GM18873 (cell line): ENCODE measurements at regions not wholly inside any gene's neighbourhood (a gene's known extent, or its start where the extent isn't known, plus 50 kb on each side); places are given as distances from the start of the nearest gene placed in this dataset.
"Not testable (repeated sequence)": the region's sequence is repeated elsewhere in the genome, so short reads cannot be mapped to it uniquely, and the experiment has no call there.

Experiments used
- ATAC-seq: cut with Tn5 transposase; IDR thresholded peaks from one replicate; pipeline ENCODE4 v1.9.1; 2021; ENCODE audit warnings: mild to moderate bottlenecking, moderate library complexity, moderate number of reproducible peaks; ENCODE audit not compliant: unreplicated experiment, low FRiP score

DNA sequence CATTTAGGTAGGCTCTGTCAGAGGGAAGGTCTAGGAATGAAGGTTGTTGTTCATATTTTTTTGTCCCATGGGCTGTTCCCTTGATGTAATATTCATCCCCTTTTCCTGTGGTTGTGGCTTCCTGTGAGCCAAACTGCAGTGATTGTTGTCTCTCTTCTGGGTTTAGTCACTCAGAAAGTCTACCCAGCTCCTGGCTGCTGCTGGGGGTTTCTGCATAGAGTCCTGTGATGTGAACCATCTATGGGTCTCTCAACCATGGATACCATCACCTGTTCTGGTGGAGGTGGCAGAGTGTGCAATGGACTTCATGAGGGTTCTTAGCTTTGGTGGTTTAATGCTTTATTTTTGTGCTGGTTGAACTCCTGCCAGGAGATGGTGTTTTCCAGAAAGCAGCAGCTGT lies 122.8 kb downstream of the ZC4H2 start:
- no peak for ATAC-seq

DNA sequence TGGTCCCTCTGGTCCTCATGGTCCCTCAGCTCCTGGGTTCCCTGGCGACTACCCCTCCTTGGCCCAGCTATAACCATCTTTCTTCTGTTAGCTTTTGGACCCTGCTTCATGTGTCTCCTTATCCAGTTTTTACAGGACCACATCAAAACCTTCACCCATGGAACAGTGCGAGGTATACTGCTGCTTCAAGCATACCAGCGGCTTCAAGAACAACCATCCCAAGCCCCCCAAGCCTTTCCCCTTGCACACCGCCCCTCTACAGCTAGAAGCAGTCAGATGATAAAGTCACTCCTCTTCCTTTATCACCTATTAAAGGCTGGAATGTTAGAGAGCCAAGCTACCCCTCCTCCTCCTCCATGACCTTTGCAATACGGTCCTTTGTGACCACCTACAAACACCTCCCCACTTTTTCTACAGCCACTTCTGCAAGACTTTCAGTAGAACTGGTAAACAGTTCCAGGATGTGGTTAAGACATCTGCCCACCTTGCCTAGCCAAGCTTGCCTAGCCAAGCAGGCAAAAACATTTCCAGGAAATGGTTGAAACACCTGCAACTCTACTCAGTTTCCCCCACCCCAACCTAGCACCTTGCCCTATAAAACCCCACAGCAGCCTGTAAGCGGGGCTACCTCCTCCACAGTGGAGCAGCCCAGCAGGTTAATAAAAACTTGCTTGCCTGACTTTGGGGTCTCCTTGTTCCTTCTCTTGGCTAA lies 125.7 kb downstream of the ZC4H2 start:
- peak; percentile 77 for ATAC-seq

DNA sequence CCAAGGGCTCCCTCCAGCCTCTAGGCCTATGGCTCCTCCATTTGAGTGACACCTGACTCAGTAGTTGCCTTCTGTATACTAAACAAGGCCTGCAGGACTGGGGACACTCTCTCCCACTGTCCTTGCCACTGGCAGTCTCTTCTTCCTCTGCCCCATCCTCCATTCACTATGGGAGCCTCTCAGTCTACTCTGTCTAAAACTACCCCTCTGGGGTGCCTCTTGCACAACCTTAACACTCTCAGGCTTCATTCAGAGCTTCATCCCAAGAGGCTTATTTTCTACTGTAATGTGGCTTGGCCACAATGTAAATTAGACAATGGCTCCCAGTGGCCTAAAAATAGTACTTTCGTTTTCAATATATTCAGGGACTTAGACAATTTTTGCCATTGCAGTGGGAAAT lies 133.0 kb downstream of the ZC4H2 start:
- no peak for ATAC-seq

DNA sequence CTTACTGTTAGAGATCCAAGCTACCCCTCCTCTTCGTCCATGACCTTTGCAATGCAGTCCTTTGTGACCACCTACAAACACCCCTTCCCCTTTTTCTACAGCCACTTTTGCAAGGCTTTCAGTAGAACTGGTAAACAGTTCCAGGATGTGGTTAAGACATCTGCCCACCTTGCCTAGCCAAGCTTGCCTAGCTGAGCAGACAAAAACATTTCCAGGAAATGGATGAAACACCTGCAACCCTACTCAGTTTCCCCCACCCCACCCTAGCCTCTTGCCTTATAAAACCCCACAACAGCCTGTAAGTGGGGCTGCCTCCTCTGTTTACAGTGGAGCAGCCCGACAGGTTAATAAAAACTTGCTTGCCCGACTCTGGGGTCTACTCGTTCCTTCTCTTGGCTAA lies 133.8 kb downstream of the ZC4H2 start:
- ATAC-seq, result no peak

DNA sequence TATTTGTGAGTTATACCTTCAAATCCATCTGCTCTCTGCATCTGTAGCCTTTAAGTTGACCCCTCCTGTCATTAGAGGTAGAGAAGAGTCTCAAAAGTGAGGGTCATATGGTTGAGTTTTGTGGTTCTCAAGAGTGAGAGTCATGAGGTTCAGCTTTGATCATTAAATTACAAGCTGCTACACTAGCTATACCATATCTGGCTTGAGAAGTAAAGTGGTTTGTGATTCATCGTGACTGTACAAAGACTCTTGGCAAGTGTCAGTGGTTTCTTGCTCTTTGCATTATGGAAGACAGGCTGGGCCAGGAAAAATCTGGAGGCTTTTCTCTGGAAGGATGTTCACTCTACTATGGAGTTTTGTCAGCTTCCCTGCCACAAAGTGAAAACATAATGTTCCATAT lies 170.6 kb downstream of the ZC4H2 start:
- no peak for ATAC-seq

DNA sequence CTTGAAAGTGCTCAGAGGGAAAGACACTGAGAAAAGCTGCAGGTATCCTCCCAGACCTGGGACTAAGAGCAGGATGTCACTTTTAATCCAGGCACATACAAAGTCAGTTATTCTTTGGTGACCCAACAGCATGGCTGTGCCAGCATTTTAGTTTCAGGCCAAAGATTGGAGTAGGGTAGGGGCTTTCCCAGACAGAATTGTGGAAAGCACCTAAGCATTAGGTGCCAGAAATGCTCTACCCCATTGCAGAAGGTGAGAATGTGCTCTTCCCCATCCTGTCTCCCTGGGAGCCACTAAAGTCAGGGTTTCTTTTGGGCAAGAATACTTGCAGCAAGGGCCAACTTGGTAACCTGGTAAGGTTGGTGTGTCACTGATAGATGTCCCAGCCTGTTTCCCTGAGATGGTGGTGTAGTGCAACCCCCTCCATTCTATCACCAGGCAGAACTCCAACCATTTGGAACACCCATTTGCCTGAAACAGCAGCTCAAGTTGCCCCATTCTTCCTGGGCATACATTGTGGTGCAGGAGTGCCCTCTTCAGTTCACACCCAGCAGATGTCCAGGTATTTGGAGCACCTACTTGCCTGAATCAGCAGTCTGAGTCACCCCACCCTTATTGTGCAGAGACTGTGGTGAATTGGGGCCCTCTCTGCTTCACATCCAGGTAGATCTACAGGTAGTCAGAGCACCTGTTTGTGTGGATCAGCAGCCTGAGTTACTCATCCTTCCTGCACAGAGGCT lies 183.5 kb downstream of the ZC4H2 start:
- ATAC-seq, result no peak

DNA sequence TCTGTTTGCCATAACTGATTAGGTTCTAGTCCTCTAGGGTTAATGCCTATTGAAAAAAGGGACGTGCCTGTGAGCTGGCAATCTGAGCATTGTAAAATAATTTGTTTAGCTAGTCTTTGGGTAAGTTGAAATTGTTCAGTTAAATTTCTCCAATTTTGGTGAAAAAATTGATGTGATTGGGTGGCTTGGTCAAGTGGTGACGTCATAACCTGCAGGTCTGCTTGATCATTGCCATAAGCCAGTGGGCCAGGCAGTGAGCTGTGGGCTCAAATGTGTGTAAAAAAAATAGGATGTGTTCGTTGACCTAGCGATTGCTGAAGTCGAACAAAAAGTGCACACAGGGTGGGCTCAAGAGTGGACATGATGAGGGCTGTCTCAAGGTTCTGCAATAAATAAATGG lies 193.3 kb downstream of the ZC4H2 start:
- ATAC-seq, result no peak

DNA sequence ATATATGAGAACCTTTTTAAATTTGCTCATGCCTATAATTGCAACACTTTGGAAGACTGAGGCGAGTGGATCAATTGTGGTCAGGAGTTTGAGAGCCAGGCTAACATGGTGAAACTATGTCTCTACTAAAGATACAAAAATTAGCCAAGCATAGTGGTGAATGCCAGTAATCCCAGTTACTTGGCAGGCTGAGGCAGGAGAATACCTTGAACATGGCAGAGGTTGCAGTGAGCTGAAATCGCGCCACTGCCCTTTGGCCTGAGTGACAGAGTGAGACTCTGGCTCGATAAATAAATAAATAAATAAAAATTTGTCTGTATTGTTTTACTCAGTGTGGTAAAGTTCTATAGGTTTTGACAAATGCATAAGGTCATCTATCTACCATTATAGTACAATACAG lies 218.2 kb downstream of the ZC4H2 start:
- no peak for ATAC-seq

DNA sequence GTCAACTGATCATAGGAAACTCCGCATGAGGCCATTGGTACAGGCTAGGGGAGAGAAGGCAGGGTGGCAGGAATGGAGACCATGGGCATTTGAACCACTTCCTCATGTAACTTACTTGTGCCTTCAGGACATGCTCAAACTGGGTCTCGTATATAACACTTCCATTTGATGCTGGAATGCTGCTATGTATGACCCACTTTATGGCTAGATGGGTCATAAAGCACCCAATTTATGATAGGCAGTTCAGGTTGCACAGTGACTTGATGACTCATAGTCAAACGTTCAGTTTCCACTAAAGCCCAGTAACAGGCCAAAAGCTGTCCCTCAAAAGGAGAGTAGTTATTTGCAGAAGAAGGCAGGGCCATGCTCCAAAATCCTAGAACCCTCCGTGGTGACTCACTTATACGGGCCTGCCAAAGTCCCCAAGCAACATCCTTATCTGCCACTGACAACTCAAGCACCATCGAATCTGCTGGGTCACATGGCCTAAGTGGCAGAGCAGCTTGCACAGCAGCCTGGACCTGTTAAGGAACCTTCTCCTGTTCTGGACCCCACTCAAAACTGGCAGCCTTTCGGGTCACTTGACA lies 236.4 kb downstream of the ZC4H2 start:
- ATAC-seq, result no peak

DNA sequence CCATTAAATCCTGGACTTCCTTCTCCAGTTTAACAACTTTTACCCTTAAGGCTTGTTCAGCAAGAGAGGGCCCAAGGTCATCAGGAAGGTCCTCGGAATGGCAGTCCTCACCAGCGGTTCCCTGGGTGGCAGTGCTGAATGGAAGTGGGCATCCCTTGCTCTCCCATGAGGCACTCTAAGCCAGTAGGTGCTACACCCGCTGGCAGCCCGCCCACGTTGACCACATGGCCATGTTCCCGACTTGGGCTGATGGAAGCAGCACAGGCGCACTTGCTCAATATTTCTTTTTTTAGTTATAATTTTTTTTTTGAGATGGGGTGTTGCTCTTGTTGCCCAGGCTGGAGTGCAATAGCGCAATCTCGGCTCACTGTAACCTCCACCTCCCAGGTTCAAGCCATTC lies 277.9 kb downstream of the ZC4H2 start:
- no peak for ATAC-seq

DNA sequence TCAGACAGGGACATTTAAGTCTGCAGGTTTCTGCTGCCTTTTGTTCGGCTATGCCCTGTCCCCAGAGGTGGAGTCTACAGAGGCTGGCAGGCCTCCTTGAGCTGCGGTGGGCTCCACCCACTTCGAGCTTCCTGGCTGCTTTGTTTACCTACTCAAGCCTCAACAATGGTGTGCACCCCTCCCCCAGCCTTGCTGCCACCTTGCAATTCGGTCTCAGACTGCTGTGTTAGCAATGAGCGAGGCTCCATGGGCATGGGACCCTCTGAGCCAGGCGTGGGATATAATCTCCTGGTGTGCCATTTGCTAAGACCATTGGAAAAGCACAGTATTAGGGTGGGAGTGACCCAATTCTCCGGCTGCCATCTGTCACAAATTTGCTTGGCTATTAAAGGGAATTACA lies 280.9 kb downstream of the ZC4H2 start:
- ATAC-seq, result not testable (repeated sequence)

DNA sequence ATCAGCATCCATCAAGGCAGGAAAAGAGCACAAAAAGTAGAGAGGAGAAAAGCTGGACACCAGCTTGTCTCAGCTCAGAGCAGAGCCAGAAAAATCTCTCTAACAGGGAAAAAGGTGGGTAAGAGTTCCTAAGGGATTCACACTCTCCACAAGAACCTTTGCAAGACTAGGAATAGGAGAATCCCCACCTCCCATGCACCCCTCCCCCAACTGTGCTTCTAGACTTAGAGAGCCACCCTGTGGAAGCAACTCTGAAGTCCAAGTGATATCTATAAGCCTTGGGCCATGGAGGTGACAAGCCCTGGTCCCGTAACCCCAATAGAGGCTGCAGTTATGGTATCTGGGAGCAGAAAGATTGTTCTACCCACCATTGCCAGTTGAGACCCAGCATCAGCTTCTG lies 267.6 kb upstream of the MTMR8 start:
- no peak for ATAC-seq

DNA sequence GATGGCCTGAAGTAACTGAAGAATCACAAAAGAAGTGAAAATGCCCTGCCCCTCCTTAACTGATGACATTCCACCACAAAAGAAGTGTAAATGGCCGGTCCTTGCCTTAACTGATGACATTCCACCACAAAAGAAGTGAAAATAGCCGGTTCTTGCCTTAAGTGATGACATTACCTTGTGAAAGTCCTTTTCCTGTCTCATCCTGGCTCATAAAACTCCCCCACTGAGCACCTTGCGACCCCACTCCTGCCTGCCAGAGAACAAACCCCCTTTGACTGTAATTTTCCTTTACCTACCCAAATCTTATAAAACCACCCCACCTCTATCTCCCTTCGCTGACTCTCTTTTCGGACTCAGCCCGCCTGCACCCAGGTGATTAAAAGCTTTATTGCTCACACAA lies 262.0 kb upstream of the MTMR8 start:
- not testable (repeated sequence) for ATAC-seq

DNA sequence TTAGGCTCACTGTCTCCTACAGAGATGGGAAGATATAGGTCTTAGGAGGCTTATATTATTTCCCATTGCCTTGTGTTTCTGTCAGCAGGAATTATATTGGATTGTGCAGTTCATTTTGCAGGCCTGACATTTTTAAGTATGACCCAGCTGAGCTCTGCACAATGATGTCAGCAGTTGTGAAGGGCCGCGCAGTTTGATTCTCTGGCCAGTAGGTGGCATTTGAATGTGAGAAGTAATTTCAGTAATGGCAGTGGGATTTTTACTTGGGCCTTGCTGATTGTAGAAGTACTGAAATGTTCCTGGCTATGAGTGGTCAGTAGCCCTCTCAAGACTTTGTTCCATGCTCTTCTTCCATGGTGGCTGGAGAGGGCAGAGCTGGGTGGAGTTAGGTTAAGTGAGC lies 247.2 kb upstream of the MTMR8 start:
- ATAC-seq, result no peak
